GM12865 (cell line): ENCODE measurements at regions not wholly inside any gene's neighbourhood (a gene's known extent, or its start where the extent isn't known, plus 50 kb on each side); places are given as distances from the start of the nearest gene placed in this dataset.

Experiments
- DNase-seq: peaks from one replicate; pipeline ENCODE4 v3.0.0; 2010; ENCODE audit warnings: low read depth
- H3K4me3 ChIP-seq: 2 replicates; pipeline ENCODE4 v1.5.1; 2011; ENCODE audit warnings: mild to moderate bottlenecking, low read depth, low read length, control low read depth
- CTCF ChIP-seq: IDR thresholded peaks from 2 replicates; pipeline ENCODE4 v1.5.1; 2011; ENCODE audit warnings: low read length, control low read depth, low read depth, inconsistent platforms; ENCODE audit not compliant: insufficient read depth; ENCODE audit errors: missing control alignments

- no peak for DNase-seq
- TF ChIP-seq CTCF, result no peak
- H3K4me3 ChIP-seq, result no peak overlapping the region
These were observed 178.6 kb upstream of the EEA1 start for GRCh38 chr12:93107514-93108312.

- TF ChIP-seq CTCF, result no peak
These were observed 179.9 kb upstream of the EEA1 start for GRCh38 chr12:93108985-93109384.

GRCh38 chr12:93109551-93110203, 180.6 kb upstream of the EEA1 start:
- no peak overlapping the region for H3K4me3 ChIP-seq
- TF ChIP-seq CTCF, result no peak
- peak; percentile 41 for DNase-seq

More at GRCh38 chr12:93108985-93109384, 179.9 kb upstream of the EEA1 start:
- DNase-seq, result no peak
- H3K4me3 ChIP-seq, result no peak overlapping the region

- no peak for TF ChIP-seq CTCF
- no peak overlapping the region for H3K4me3 ChIP-seq
- no peak for DNase-seq
These were observed 182.7 kb upstream of the EEA1 start for GRCh38 chr12:93111773-93112172.

- no peak for TF ChIP-seq CTCF
- H3K4me3 ChIP-seq, result no peak overlapping the region
- no peak for DNase-seq
These were observed 184.4 kb upstream of the EEA1 start for GRCh38 chr12:93113317-93114006.

GRCh38 chr12:93115198-93115601, 186.1 kb upstream of the EEA1 start:
- no peak for TF ChIP-seq CTCF
- DNase-seq, result no peak
- no peak overlapping the region for H3K4me3 ChIP-seq
